HepG2 (cell line): ENCODE measurements at regions not wholly inside any gene's neighbourhood (a gene's known extent, or its start where the extent isn't known, plus 50 kb on each side); places are given as distances from the start of the nearest gene placed in this dataset.

Experiments
- ATAC-seq: fragments of 200-7000 bp; cut with Tn5 transposase; 3 replicates; pipeline ENCODE4 v1.9.1; 2020; ENCODE audit warnings: mild to moderate bottlenecking, moderate library complexity
- BruUV-seq: library from RNA; stranded (reverse); fragments of 400-500 nt; replicated peaks from 2 replicates; lab custom pipeline; 2021; lab: Mats Ljungman, UMichigan
- CTCF ChIA-PET: fragments of 300-600 bp; formaldehyde crosslinking; extraction: SDS; loops from one replicate; lab custom pipeline; 2021; ENCODE audit warnings: low total read pairs, inconsistent platforms, low intra/inter-chr PET ratio; lab: Yijun Ruan, JAX
- POLR2A ChIA-PET: fragments of 350-600 bp; sonication (Branson Sonifier 250); formaldehyde crosslinking; loops from one replicate; lab custom pipeline; 2020; ENCODE audit warnings: antibody characterized with exemption, inconsistent platforms; lab: Yijun Ruan, JAX
- DNase-seq: peaks from one replicate; pipeline ENCODE4 v3.0.0-alpha.2; 2015; ENCODE audit warnings: low spot score
- FAIRE-seq: peaks from 3 replicates; lab custom pipeline; 2011; peaks lifted over from hg19 to GRCh38; lab: Jason Lieb, UNC
- H2AFZ ChIP-seq: one replicate; pipeline ENCODE4 v1.6.1; 2011; ENCODE audit warnings: low read length, inconsistent platforms
- H3K27ac ChIP-seq: fragments of 300-600 bp; 3 replicates; pipeline ENCODE4 v1.8.0; 2011; ENCODE audit warnings: mixed run types, mild to moderate bottlenecking, mixed read lengths, low read length, inconsistent platforms; ENCODE audit not compliant: insufficient read depth; ENCODE audit errors: extremely low read length
- H3K27me3 ChIP-seq, 2 experiments: fragments of 200-600 bp in 1 of 2; 2 replicates in 1 of 2; 3 replicates in 1 of 2; pipeline versions ENCODE4 v1.6.0 to v1.8.0; 2011; ENCODE audit warnings: low read length in 2 of 2, mild to moderate bottlenecking in 2 of 2, moderate library complexity in 2 of 2, inconsistent platforms in 1 of 2; ENCODE audit not compliant: insufficient read depth in 2 of 2, control insufficient read depth in 1 of 2
- H3K36me3 ChIP-seq, 2 experiments: fragments of 200-600 bp in 1 of 2; replicated peaks in 1 of 2; 2 replicates in 1 of 2; 3 replicates in 1 of 2; pipeline versions ENCODE4 v1.5.1 to v1.8.0; 2011; ENCODE audit warnings: low read length in 2 of 2, inconsistent platforms in 1 of 2; ENCODE audit not compliant: insufficient read depth in 2 of 2, control insufficient read depth in 1 of 2
- H3K4me1 ChIP-seq: 2 replicates; pipeline ENCODE4 v1.5.1; 2012; ENCODE audit warnings: low read length, inconsistent platforms; ENCODE audit not compliant: insufficient read depth
- H3K4me2 ChIP-seq: 2 replicates; pipeline ENCODE4 v1.6.0; 2011; ENCODE audit warnings: low read depth, low read length, inconsistent platforms
- H3K4me3 ChIP-seq, 3 experiments: fragments of 200-600 bp in 1 of 3; sonication (generic), shearing (Covaris generic) in 1 of 3; replicated peaks in 1 of 3; 2 replicates each; pipeline ENCODE4 v1.5.1; 2011 to 2016; ENCODE audit warnings: low read length in 3 of 3, inconsistent platforms in 2 of 3, low read depth in 2 of 3, mild to moderate bottlenecking in 2 of 3, control low read depth in 1 of 3, mixed read lengths in 1 of 3; ENCODE audit not compliant: insufficient read depth in 1 of 3
- H3K79me2 ChIP-seq: one replicate; pipeline ENCODE4 v1.6.1; 2011; ENCODE audit warnings: low read length, inconsistent platforms; ENCODE audit not compliant: insufficient read depth
- H3K9ac ChIP-seq: 2 replicates; pipeline ENCODE4 v1.6.0; 2011; ENCODE audit warnings: mild to moderate bottlenecking, low read depth, low read length, inconsistent platforms; ENCODE audit not compliant: insufficient read depth
- H3K9me3 ChIP-seq: 2 replicates; pipeline ENCODE4 v1.5.1; 2012; ENCODE audit warnings: mild to moderate bottlenecking, low read length
- H4K20me1 ChIP-seq: 2 replicates; pipeline ENCODE4 v1.6.0; 2011; ENCODE audit warnings: inconsistent platforms, mild to moderate bottlenecking, low read length, moderate library complexity; ENCODE audit not compliant: insufficient read depth
- ASH2L ChIP-seq: fragments of 300-600, 200-600 bp; sonication (generic); IDR thresholded peaks from 2 replicates; pipeline ENCODE4 v1.7.0; 2017; ENCODE audit warnings: low read depth, mild to moderate bottlenecking, moderate library complexity, mixed read lengths, low read length; ENCODE audit not compliant: insufficient read length
- HOXA7 ChIP-seq: sonication (generic); formaldehyde crosslinking; IDR thresholded peaks from 2 replicates; pipeline ENCODE4 v1.8.1; 2022; ENCODE audit warnings: mild to moderate bottlenecking, missing genetic modification reagents, moderate library complexity
- PATZ1 ChIP-seq: sonication (generic); formaldehyde crosslinking; IDR thresholded peaks from 2 replicates; pipeline ENCODE4 v1.4.0; 2020; ENCODE audit warnings: missing genetic modification reagents
- RAD51 ChIP-seq: fragments of 450-650 bp; IDR thresholded peaks from 2 replicates; pipeline ENCODE4 v1.6.1; 2016; ENCODE audit warnings: borderline replicate concordance
- ZC3H4 ChIP-seq: sonication (generic); formaldehyde crosslinking; IDR thresholded peaks from 2 replicates; pipeline ENCODE4 v1.4.0; 2020; ENCODE audit warnings: missing genetic modification reagents, borderline replicate concordance
- ZNF552 ChIP-seq: sonication (generic); formaldehyde crosslinking; IDR thresholded peaks from 2 replicates; pipeline ENCODE4 v1.9.0; 2022; ENCODE audit warnings: missing genetic modification reagents, mild to moderate bottlenecking, borderline replicate concordance
- ZNF609 ChIP-seq: sonication (generic); formaldehyde crosslinking; IDR thresholded peaks from 2 replicates; pipeline ENCODE4 v1.4.0; 2020; ENCODE audit warnings: mild to moderate bottlenecking, missing genetic modification reagents, borderline replicate concordance
- in situ Hi-C: cut with HindIII; loops from 2 replicates; pipeline ENCODE4 v1.10.0; 2017; ENCODE audit warnings: low pct_unique_long_range_greater_than_20kb; ENCODE audit not compliant: extremely low pct_ligation_motif_present
- intact Hi-C: fragments of 100-400 bp; cut with micrococcal nuclease; formaldehyde crosslinking; loops from one replicate; pipeline ENCODE4 v1.10.0; 2022; ENCODE audit not compliant: unreplicated experiment

GRCh38 chr1:221806984-221807383 lies 65.1 kb upstream of the DUSP10 start:
- intact Hi-C loops, result no loop called here
- BruUV-seq, result no TSS peak

More at GRCh38 chr1:221806984-221807383, 65.1 kb upstream of the DUSP10 start:
- ATAC-seq (no peak), FAIRE-seq (no peak), DNase-seq (no peak)
- no peaks in the 10 kb centered on the region for H3K79me2 ChIP-seq
- H3K36me3 ChIP-seq, result no peaks in the 10 kb centered on the region
- no peaks in the 10 kb centered on the region for H3K4me1 ChIP-seq
- no peaks in the 10 kb centered on the region for H3K9me3 ChIP-seq
- no peak overlapping the region for H3K27ac ChIP-seq
- no peaks in the 10 kb centered on the region for H4K20me1 ChIP-seq
- H2AFZ ChIP-seq, result no peak overlapping the region
- POLR2A ChIA-PET, result no interaction called here
- no peak overlapping the region for H3K9ac ChIP-seq
- TF ChIP-seq ZNF552 (CRISPR knock-in tag), result no peak
- TF ChIP-seq ASH2L, result no peak
- TF ChIP-seq ZC3H4 (CRISPR knock-in tag), result no peak
- no peak for TF ChIP-seq ZNF609 (CRISPR knock-in tag)
- no peak for TF ChIP-seq PATZ1
- TF ChIP-seq HOXA7 (CRISPR knock-in tag), result no peak
- TF ChIP-seq RAD51, result no peak
- TF ChIP-seq, all 625 proteins: peak for 0
- CTCF ChIA-PET, result no interaction called here
- Histone ChIP-seq H3K4me3 (no peak overlapping the region), H3K4me2 (no peak overlapping the region), H3K27me3 (no peaks in the 10 kb centered on the region)
- in situ Hi-C loops, result no loop called here
